Activated CD8-positive, alpha-beta T cell treated with anti-CD3 and anti-CD28 coated beads for 36 hours (primary cell): ENCODE measurements at regions not wholly inside any gene's neighbourhood (a gene's known extent, or its start where the extent isn't known, plus 50 kb on each side); places are given as distances from the start of the nearest gene placed in this dataset.

Experiments used
- ATAC-seq: fragments of 200-7000 bp; cut with Tn5 transposase; one replicate; pipeline ENCODE4 v1.10.0; 2021; ENCODE audit warnings: mild to moderate bottlenecking, moderate library complexity
- CTCF ChIA-PET: fragments of 350-600 bp; sonication (Branson Sonifier 250); formaldehyde crosslinking; loops from one replicate; lab custom pipeline; 2021; ENCODE audit warnings: antibody characterized with exemption; lab: Charles Lee
- POLR2A ChIA-PET: fragments of 350-600 bp; sonication (Branson Sonifier 250); formaldehyde crosslinking; loops from one replicate; lab custom pipeline; 2021; ENCODE audit warnings: antibody characterized with exemption; lab: Charles Lee
- DNase-seq: peaks from one replicate; pipeline ENCODE4 v3.0.0-alpha.2; 2020
- H3K27ac Mint-ChIP-seq: one replicate; pipeline ENCODE4 v1.8.0; 2021; ENCODE audit warnings: mild to moderate bottlenecking, mixed read lengths
- H3K27me3 Mint-ChIP-seq: one replicate; pipeline ENCODE4 v1.8.0; 2021; ENCODE audit warnings: mixed read lengths
- H3K36me3 Mint-ChIP-seq: one replicate; pipeline ENCODE4 v1.8.0; 2021; ENCODE audit warnings: low read depth, mixed read lengths
- H3K4me1 Mint-ChIP-seq: one replicate; pipeline ENCODE4 v1.8.0; 2021; ENCODE audit warnings: low read depth, mixed read lengths
- H3K4me3 Mint-ChIP-seq: one replicate; pipeline ENCODE4 v1.8.0; 2021; ENCODE audit warnings: mild to moderate bottlenecking, moderate library complexity, mixed read lengths
- H3K9me3 Mint-ChIP-seq: one replicate; pipeline ENCODE4 v1.8.0; 2021; ENCODE audit warnings: mixed read lengths
- intact Hi-C: fragments of 100-400 bp; cut with micrococcal nuclease; formaldehyde crosslinking; loops from one replicate; pipeline ENCODE4 v1.10.0; 2022
- TF ChIP-seq, protein P1 (sequence below): fragments of 200-600 bp; IDR thresholded peaks from one replicate; pipeline ENCODE4 v1.8.0; 2022; ENCODE audit warnings: antibody characterized with exemption, mild to moderate bottlenecking

DNA sequence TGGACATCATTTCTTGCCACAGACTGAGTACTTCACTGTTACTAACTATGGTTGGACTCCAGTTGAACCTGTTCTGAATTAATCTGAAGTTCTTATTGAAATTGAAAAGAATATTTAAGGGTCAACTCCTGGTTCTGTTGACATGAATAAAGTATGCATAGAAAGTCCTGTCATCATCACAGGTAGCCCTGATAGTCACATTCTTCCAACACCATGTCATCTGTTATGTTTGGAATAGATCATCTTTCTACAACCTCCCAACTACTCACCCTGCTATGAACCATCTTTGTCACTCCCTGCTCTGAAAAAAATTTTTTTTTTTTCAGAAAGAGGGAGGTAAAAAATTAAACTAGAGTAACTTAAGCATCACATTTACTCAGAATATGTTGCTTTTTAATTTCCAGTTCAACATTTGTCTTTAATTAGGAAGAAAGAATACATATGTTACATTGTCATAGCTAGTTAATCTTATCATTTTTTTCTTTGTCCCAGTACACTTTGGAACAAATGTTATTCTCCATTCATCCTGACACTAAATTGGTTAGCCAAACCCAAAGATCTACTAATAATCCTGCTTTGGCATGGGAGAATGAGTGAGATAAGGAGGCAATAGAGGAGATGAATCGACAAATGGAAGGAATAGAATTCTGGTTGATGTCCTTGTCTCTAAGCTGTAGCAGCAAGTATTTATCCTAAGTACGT, 775.1 kb upstream of the NRSN1 start:
- DNase-seq, result no peak
- TF ChIP-seq, protein P1, sequence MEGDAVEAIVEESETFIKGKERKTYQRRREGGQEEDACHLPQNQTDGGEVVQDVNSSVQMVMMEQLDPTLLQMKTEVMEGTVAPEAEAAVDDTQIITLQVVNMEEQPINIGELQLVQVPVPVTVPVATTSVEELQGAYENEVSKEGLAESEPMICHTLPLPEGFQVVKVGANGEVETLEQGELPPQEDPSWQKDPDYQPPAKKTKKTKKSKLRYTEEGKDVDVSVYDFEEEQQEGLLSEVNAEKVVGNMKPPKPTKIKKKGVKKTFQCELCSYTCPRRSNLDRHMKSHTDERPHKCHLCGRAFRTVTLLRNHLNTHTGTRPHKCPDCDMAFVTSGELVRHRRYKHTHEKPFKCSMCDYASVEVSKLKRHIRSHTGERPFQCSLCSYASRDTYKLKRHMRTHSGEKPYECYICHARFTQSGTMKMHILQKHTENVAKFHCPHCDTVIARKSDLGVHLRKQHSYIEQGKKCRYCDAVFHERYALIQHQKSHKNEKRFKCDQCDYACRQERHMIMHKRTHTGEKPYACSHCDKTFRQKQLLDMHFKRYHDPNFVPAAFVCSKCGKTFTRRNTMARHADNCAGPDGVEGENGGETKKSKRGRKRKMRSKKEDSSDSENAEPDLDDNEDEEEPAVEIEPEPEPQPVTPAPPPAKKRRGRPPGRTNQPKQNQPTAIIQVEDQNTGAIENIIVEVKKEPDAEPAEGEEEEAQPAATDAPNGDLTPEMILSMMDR, result no peak
- no peaks in the 10 kb centered on the region for H3K9me3 Mint-ChIP-seq
- POLR2A ChIA-PET, result no interaction called here
- no peak overlapping the region for H3K4me3 Mint-ChIP-seq
- CTCF ChIA-PET, result no interaction called here
- intact Hi-C loops, result no loop called here
- H3K27me3 Mint-ChIP-seq, result no peaks in the 10 kb centered on the region
- ATAC-seq, result no peak
- H3K36me3 Mint-ChIP-seq, result no peaks in the 10 kb centered on the region
- H3K4me1 Mint-ChIP-seq, result no peaks in the 10 kb centered on the region
- H3K27ac Mint-ChIP-seq, result no peak overlapping the region

DNA sequence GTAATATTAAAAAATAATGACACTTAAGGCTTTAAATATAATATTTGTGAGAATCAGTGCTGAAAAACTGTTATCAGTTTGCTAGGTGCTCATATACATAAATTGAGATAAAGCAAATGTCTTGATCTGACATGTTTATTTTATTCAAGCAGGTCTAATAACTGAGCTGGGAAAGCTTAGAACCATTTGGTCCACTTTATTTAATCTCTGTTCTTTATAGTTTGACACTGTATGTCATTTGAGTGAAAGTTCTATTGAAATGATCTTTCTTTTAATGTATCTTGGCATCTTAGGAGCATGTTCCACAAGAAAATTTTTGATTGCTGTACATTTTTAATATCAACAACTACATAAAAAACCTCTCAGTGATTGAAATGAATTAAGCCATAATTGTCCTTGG, 772.0 kb upstream of the NRSN1 start:
- Mint-ChIP-seq H3K27ac (no peak overlapping the region), H3K4me3 (no peak overlapping the region), H3K27me3 (no peaks in the 10 kb centered on the region), H3K4me1 (no peaks in the 10 kb centered on the region), H3K36me3 (no peaks in the 10 kb centered on the region), H3K9me3 (peaks cover 6% of the 10 kb centered on the region)
- intact Hi-C loops, result no loop called here
- POLR2A ChIA-PET, result no interaction called here
- ATAC-seq (no peak), DNase-seq (no peak)
- TF ChIP-seq, protein P1, result no peak
- CTCF ChIA-PET, result no interaction called here

DNA sequence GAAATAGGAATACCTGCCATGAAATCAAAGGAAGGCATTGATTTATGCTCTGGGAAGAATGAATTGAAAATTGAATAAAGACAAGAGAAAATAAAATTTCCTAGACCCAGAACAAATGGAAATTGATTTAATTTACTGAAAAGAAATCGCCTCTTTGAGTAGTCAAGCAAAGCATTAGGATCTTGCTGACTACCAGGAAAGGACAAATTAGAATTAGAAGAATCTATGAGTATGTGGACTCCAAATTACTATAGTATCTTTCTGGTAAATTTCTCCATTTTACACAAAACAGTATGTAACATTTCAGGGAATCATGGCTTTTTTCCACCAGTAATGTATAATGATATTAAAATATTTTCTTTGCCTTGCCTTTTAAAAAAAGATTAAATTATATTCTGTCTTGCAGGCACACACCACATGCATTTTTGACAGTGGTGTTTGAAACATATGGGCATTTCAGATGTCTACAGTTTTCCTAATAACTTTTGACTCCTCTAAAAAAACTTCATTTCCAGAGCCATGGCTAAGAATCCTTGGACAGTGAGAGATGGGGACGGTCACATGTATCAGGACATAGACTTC, 768.7 kb upstream of the NRSN1 start:
- intact Hi-C loops, result no loop called here
- no peak for ATAC-seq

DNA sequence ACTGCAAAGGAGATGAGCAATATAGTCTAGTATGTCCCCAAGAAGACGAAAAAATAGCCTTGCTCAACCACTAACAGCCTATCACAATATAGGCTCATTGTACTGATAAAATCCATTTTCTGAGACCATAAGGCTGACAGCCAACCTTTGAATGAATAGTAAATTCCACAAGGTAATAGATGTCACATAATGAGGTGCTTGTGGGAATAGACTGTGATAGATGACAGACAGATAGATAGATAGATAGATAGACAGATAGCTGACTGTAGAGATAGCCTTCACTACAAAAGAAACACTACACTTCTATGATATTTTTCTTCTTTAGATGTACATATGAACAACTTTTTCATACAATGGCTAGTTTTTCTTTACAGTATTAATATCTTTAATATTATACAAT, 760.3 kb upstream of the NRSN1 start:
- Mint-ChIP-seq H3K27ac (no peak overlapping the region), H3K27me3 (no peaks in the 10 kb centered on the region), H3K4me3 (no peak overlapping the region), H3K9me3 (no peaks in the 10 kb centered on the region), H3K36me3 (no peaks in the 10 kb centered on the region), H3K4me1 (no peaks in the 10 kb centered on the region)
- ChIA-PET CTCF (no interaction called here), POLR2A (no interaction called here)
- intact Hi-C loops, result no loop called here
- DNase-seq (no peak), ATAC-seq (no peak)
- TF ChIP-seq, protein P1, result no peak

More for the DNA sequence above, 768.7 kb upstream of the NRSN1 start:
- peaks cover 6% of the 10 kb centered on the region for H3K9me3 Mint-ChIP-seq
- H3K27ac Mint-ChIP-seq, result no peak overlapping the region
- CTCF ChIA-PET, result no interaction called here
- no peaks in the 10 kb centered on the region for H3K27me3 Mint-ChIP-seq
- no peak overlapping the region for H3K4me3 Mint-ChIP-seq
- H3K36me3 Mint-ChIP-seq, result no peaks in the 10 kb centered on the region
- no peak for DNase-seq
- POLR2A ChIA-PET, result no interaction called here
- TF ChIP-seq, protein P1, result no peak
- H3K4me1 Mint-ChIP-seq, result no peaks in the 10 kb centered on the region

DNA sequence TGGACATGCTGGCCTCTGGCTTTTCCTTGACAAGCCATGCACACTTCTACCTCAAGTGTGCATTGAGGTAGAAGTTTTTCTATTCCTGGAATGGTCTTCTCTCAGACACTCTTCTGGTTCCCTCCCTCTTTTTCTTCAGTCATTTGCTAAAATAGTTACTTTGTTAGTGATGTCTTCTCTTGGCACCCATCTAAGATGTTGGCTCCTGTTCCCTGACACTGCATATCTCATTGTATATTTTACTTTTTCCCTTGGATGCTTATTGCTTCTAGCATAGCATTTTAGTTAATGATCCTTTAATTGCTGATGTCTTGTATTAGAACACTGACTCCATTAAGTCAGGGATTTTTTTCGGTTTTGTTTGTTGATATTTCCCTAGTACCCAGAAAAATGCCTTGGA, 758.7 kb upstream of the NRSN1 start:
- TF ChIP-seq, protein P1, result no peak
- no peaks in the 10 kb centered on the region for H3K27me3 Mint-ChIP-seq
- intact Hi-C loops, result no loop called here
- DNase-seq, result no peak
- H3K9me3 Mint-ChIP-seq, result no peaks in the 10 kb centered on the region
- CTCF ChIA-PET, result no interaction called here
- no peak overlapping the region for H3K4me3 Mint-ChIP-seq
- H3K27ac Mint-ChIP-seq, result no peak overlapping the region
- no peaks in the 10 kb centered on the region for H3K4me1 Mint-ChIP-seq
- no peak for ATAC-seq
- no peaks in the 10 kb centered on the region for H3K36me3 Mint-ChIP-seq
- POLR2A ChIA-PET, result no interaction called here
